Endothelial cell of umbilical vein (primary cell): ENCODE measurements at regions not wholly inside any gene's neighbourhood (a gene's known extent, or its start where the extent isn't known, plus 50 kb on each side); places are given as distances from the start of the nearest gene placed in this dataset.

Source experiments
- EZH2 ChIP-seq: IDR thresholded peaks from 2 replicates; pipeline ENCODE4 v1.6.1; 2012; ENCODE audit warnings: borderline replicate concordance, low read depth, mild to moderate bottlenecking, moderate library complexity, low read length, inconsistent platforms; ENCODE audit not compliant: severe bottlenecking
- MYC ChIP-seq: IDR thresholded peaks from one replicate; pipeline ENCODE4 v1.6.1; 2011; ENCODE audit warnings: mild to moderate bottlenecking, low read depth, low read length
- POLR2A ChIP-seq: IDR thresholded peaks from 2 replicates; pipeline ENCODE4 v1.6.1; 2012; ENCODE audit warnings: low read depth, mild to moderate bottlenecking, control low read depth, low read length
- TF ChIP-seq, protein P1 (sequence below), 2 donors: IDR thresholded peaks; 1 replicate in 1 of 2; 2 replicates in 1 of 2; pipeline ENCODE4 v1.5.1; 2011; ENCODE audit warnings: low read length in 2 of 2, mild to moderate bottlenecking in 2 of 2, moderate library complexity in 2 of 2, control low read depth in 1 of 2, inconsistent platforms in 1 of 2, low read depth in 1 of 2; ENCODE audit not compliant: insufficient read depth in 1 of 2; ENCODE audit errors: extremely low read depth in 1 of 2
- TF ChIP-seq, protein P2 (sequence below): IDR thresholded peaks from 2 replicates; pipeline ENCODE4 v1.6.1; 2011; ENCODE audit not compliant: insufficient read depth, insufficient read length

DNA sequence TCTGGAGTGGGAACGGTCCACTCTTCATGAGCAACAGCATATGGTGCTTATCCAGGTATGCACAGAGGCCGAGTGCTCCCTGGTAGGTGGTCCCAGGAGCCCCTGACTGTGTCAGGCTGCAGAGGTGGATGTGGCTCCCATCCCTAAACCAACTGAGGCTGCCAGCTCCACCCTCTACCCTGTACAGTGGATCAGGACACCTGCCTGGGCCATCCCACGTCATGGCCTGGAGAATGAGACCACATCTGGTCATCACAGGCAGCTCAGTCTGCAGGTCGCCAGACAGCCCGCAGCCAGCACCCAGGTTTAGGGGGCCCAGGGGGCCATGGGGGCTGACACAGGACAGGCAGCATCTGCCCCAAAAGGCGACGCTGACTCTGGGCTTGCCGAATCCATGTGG lies 100.3 kb upstream of the TMEM18 start:
- TF ChIP-seq, protein P1, sequence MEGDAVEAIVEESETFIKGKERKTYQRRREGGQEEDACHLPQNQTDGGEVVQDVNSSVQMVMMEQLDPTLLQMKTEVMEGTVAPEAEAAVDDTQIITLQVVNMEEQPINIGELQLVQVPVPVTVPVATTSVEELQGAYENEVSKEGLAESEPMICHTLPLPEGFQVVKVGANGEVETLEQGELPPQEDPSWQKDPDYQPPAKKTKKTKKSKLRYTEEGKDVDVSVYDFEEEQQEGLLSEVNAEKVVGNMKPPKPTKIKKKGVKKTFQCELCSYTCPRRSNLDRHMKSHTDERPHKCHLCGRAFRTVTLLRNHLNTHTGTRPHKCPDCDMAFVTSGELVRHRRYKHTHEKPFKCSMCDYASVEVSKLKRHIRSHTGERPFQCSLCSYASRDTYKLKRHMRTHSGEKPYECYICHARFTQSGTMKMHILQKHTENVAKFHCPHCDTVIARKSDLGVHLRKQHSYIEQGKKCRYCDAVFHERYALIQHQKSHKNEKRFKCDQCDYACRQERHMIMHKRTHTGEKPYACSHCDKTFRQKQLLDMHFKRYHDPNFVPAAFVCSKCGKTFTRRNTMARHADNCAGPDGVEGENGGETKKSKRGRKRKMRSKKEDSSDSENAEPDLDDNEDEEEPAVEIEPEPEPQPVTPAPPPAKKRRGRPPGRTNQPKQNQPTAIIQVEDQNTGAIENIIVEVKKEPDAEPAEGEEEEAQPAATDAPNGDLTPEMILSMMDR (IDR thresholded peaks at IDR 0.05; ENCODE audit: extremely low read depth in 1 of 2, insufficient read depth in 1 of 2, low read depth in 1 of 2, low read length in 2 of 2): no peak
- TF ChIP-seq MYC: no peak
- TF ChIP-seq, protein P2, sequence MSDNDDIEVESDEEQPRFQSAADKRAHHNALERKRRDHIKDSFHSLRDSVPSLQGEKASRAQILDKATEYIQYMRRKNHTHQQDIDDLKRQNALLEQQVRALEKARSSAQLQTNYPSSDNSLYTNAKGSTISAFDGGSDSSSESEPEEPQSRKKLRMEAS: no peak
- no peak for TF ChIP-seq EZH2
- no peak for TF ChIP-seq POLR2A
